ENCODE measurements at regions not wholly inside any gene's neighbourhood (a gene's known extent, or its start where the extent isn't known, plus 50 kb on each side); places are given as distances from the start of the nearest gene placed in this dataset.

DNA sequence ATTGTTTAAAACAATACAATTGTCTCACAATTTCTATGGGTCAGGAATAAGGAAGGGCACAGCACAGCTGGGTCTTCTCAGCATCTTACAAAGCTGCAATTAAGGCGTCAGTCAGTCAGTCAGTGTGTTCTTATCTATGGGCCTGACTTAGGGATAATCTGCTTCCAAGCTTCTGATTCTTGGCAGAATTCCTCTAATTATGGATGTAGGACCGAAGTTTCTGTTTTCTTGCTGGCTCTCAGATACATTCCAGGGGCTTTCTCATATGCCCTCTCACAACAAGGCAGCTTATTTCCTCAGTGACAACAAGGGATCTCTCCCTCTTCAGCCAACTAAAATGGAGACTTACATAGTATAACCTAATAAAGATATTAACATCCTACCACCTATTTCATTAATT is 1925.3 kb upstream of the ACO1 start:
- Histone ChIP-seq H3K36me3 (ENCODE audit: insufficient read depth, low read length) (no peaks in the 10 kb centered on the region), H3K4me2 (ENCODE audit: low read length) (no peak overlapping the region), H2AFZ (ENCODE audit: low read length) (no peak overlapping the region), H3K9ac (ENCODE audit: low read length) (no peak overlapping the region), H3K9me3 (ENCODE audit: low read length) (no peaks in the 10 kb centered on the region), H3K27ac (ENCODE audit: low read depth, low read length, poor library complexity, severe bottlenecking) (no peak overlapping the region), H3F3A (ENCODE audit: insufficient read depth, low read length) (no peaks in the 10 kb centered on the region), H3K27me3 (ENCODE audit: insufficient read depth, low read length) (no peaks in the 10 kb centered on the region), H3K4me3 (ENCODE audit: low read depth, low read length, poor library complexity, severe bottlenecking) (no peak overlapping the region), H4K20me1 (ENCODE audit: insufficient read depth, low read length) (no peaks in the 10 kb centered on the region), H3K4me1 (ENCODE audit: insufficient read depth, low read length, severe bottlenecking) (no peaks in the 10 kb centered on the region), H3K9me2 (ENCODE audit: low read depth, low read length) (no peaks in the 10 kb centered on the region), H3K79me2 (ENCODE audit: insufficient read depth, low read length) (no peaks in the 10 kb centered on the region)
- no peak for TF ChIP-seq EZH2 (IDR thresholded peaks at IDR 0.05; ENCODE audit: borderline replicate concordance, low read length)
- TF ChIP-seq CTCF (IDR thresholded peaks at IDR 0.05; ENCODE audit: low read length): no peak

GRCh38 chr9:30476826-30477225 is 1907.6 kb upstream of the ACO1 start:
- Histone ChIP-seq H3K9ac (ENCODE audit: low read length) (no peak overlapping the region), H3K27me3 (ENCODE audit: insufficient read depth, low read length) (no peaks in the 10 kb centered on the region), H3K36me3 (ENCODE audit: insufficient read depth, low read length) (no peaks in the 10 kb centered on the region), H4K20me1 (ENCODE audit: insufficient read depth, low read length) (no peaks in the 10 kb centered on the region), H3K4me3 (ENCODE audit: low read depth, low read length, poor library complexity, severe bottlenecking) (no peak overlapping the region), H3K4me2 (ENCODE audit: low read length) (no peak overlapping the region), H2AFZ (ENCODE audit: low read length) (no peak overlapping the region), H3F3A (ENCODE audit: insufficient read depth, low read length) (no peaks in the 10 kb centered on the region), H3K9me3 (ENCODE audit: low read length) (no peaks in the 10 kb centered on the region), H3K4me1 (ENCODE audit: insufficient read depth, low read length, severe bottlenecking) (no peaks in the 10 kb centered on the region), H3K9me2 (ENCODE audit: low read depth, low read length) (no peaks in the 10 kb centered on the region), H3K79me2 (ENCODE audit: insufficient read depth, low read length) (no peaks in the 10 kb centered on the region), H3K27ac (ENCODE audit: low read depth, low read length, poor library complexity, severe bottlenecking) (no peak overlapping the region)
- TF ChIP-seq EZH2 (IDR thresholded peaks at IDR 0.05; ENCODE audit: borderline replicate concordance, low read length): no peak
- TF ChIP-seq CTCF (IDR thresholded peaks at IDR 0.05; ENCODE audit: low read length): no peak

- no peak overlapping the region for H2AFZ ChIP-seq (ENCODE audit: low read length)
These were observed 1905.8 kb upstream of the ACO1 start for GRCh38 chr9:30478684-30479083.

More at GRCh38 chr9:30478684-30479083, 1905.8 kb upstream of the ACO1 start:
- Histone ChIP-seq H3K36me3 (ENCODE audit: insufficient read depth, low read length) (no peaks in the 10 kb centered on the region), H3K9ac (ENCODE audit: low read length) (no peak overlapping the region), H4K20me1 (ENCODE audit: insufficient read depth, low read length) (no peaks in the 10 kb centered on the region), H3K79me2 (ENCODE audit: insufficient read depth, low read length) (no peaks in the 10 kb centered on the region), H3K4me2 (ENCODE audit: low read length) (no peak overlapping the region), H3F3A (ENCODE audit: insufficient read depth, low read length) (no peaks in the 10 kb centered on the region), H3K4me1 (ENCODE audit: insufficient read depth, low read length, severe bottlenecking) (no peaks in the 10 kb centered on the region), H3K27ac (ENCODE audit: low read depth, low read length, poor library complexity, severe bottlenecking) (no peak overlapping the region), H3K4me3 (ENCODE audit: low read depth, low read length, poor library complexity, severe bottlenecking) (no peak overlapping the region), H3K9me2 (ENCODE audit: low read depth, low read length) (no peaks in the 10 kb centered on the region), H3K27me3 (ENCODE audit: insufficient read depth, low read length) (no peaks in the 10 kb centered on the region), H3K9me3 (ENCODE audit: low read length) (no peaks in the 10 kb centered on the region)
- TF ChIP-seq EZH2 (IDR thresholded peaks at IDR 0.05; ENCODE audit: borderline replicate concordance, low read length) (no peak), CTCF (IDR thresholded peaks at IDR 0.05; ENCODE audit: low read length) (no peak)
